SK-N-SH treated with all-trans-retinoic acid at 6 μM for 48 hours (cell line): ENCODE measurements at regions not wholly inside any gene's neighbourhood (a gene's known extent, or its start where the extent isn't known, plus 50 kb on each side); places are given as distances from the start of the nearest gene placed in this dataset.

Experiments
- ARNTL ChIP-seq: fragments of 450-650 bp; formaldehyde crosslinking; IDR thresholded peaks from 2 replicates; pipeline ENCODE4 v1.5.0; 2020; ENCODE audit warnings: low read depth, mild to moderate bottlenecking, moderate library complexity, borderline replicate concordance
- CREB5 ChIP-seq: fragments of 250-450 bp; sonication (Bioruptor Pico); IDR thresholded peaks from 2 replicates; pipeline ENCODE4 v1.5.1; 2020; ENCODE audit warnings: low read depth, mild to moderate bottlenecking, moderate library complexity
- OSR1 ChIP-seq: fragments of 250-450 bp; sonication (Bioruptor Pico); IDR thresholded peaks from 2 replicates; pipeline ENCODE4 v1.8.0; 2022; ENCODE audit warnings: moderate library complexity, mild to moderate bottlenecking, inconsistent platforms
- RARB ChIP-seq: fragments of 250-450 bp; sonication (Bioruptor Pico); IDR thresholded peaks from 2 replicates; pipeline ENCODE4 v1.8.0; 2021; ENCODE audit warnings: mild to moderate bottlenecking, moderate library complexity
- TCF4 ChIP-seq: fragments of 250-450 bp; sonication (Bioruptor Pico); IDR thresholded peaks from 2 replicates; pipeline ENCODE4 v1.8.0; 2021; ENCODE audit warnings: mild to moderate bottlenecking, moderate library complexity, borderline replicate concordance
- TOX ChIP-seq: fragments of 250-450 bp; sonication (Bioruptor Pico); IDR thresholded peaks from 2 replicates; pipeline ENCODE4 v1.8.0; 2021; ENCODE audit warnings: mild to moderate bottlenecking, moderate library complexity, borderline replicate concordance
- ZFP3 ChIP-seq: fragments of 250-450 bp; sonication (Bioruptor Pico); IDR thresholded peaks from 2 replicates; pipeline ENCODE4 v1.5.0; 2020; ENCODE audit warnings: mild to moderate bottlenecking, moderate library complexity
- ZNF565 ChIP-seq: fragments of 450-650 bp; formaldehyde crosslinking; conservative IDR thresholded peaks from 2 replicates; pipeline ENCODE4 v1.5.0; 2020; ENCODE audit warnings: low read depth, mild to moderate bottlenecking, moderate library complexity
- ZNF70 ChIP-seq: fragments of 450-650 bp; formaldehyde crosslinking; IDR thresholded peaks from 2 replicates; pipeline ENCODE4 v1.5.0; 2020; ENCODE audit warnings: mild to moderate bottlenecking, moderate library complexity
- ZNF8 ChIP-seq: fragments of 450-650 bp; formaldehyde crosslinking; IDR thresholded peaks from 2 replicates; pipeline ENCODE4 v1.5.0; 2020; ENCODE audit warnings: mild to moderate bottlenecking, moderate library complexity
- TF ChIP-seq, protein P1 (sequence below): fragments of 250-450 bp; sonication (Bioruptor Pico); IDR thresholded peaks from 2 replicates; pipeline ENCODE4 v1.8.0; 2020; ENCODE audit warnings: mild to moderate bottlenecking, moderate library complexity, borderline replicate concordance

- TF ChIP-seq RARB (CRISPR knock-in tag): no peak
- TF ChIP-seq ZNF70 (CRISPR knock-in tag): no peak
- TF ChIP-seq, protein P1, sequence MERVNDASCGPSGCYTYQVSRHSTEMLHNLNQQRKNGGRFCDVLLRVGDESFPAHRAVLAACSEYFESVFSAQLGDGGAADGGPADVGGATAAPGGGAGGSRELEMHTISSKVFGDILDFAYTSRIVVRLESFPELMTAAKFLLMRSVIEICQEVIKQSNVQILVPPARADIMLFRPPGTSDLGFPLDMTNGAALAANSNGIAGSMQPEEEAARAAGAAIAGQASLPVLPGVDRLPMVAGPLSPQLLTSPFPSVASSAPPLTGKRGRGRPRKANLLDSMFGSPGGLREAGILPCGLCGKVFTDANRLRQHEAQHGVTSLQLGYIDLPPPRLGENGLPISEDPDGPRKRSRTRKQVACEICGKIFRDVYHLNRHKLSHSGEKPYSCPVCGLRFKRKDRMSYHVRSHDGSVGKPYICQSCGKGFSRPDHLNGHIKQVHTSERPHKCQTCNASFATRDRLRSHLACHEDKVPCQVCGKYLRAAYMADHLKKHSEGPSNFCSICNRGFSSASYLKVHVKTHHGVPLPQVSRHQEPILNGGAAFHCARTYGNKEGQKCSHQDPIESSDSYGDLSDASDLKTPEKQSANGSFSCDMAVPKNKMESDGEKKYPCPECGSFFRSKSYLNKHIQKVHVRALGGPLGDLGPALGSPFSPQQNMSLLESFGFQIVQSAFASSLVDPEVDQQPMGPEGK (CRISPR knock-in tag): no peak
- no peak for TF ChIP-seq ZNF8
- TF ChIP-seq OSR1 (CRISPR knock-in tag): no peak
- no peak for TF ChIP-seq TOX (CRISPR knock-in tag)
- no peak for TF ChIP-seq ZNF565 (CRISPR knock-in tag)
- TF ChIP-seq CREB5 (CRISPR knock-in tag): no peak
- no peak for TF ChIP-seq TCF4 (CRISPR knock-in tag)
- no peak for TF ChIP-seq ARNTL
- TF ChIP-seq ZFP3 (CRISPR knock-in tag): no peak
These were observed 323.5 kb upstream of the PTGER4 start for GRCh38 chr5:40356248-40356647.
